GM12801 (cell line): ENCODE measurements at regions not wholly inside any gene's neighbourhood (a gene's known extent, or its start where the extent isn't known, plus 50 kb on each side); places are given as distances from the start of the nearest gene placed in this dataset.

Source experiments
- TF ChIP-seq, protein P1 (sequence below): IDR thresholded peaks from one replicate; pipeline ENCODE4 v1.5.1; 2011; ENCODE audit warnings: control low read depth; ENCODE audit not compliant: insufficient read length; ENCODE audit errors: extremely low read depth

DNA sequence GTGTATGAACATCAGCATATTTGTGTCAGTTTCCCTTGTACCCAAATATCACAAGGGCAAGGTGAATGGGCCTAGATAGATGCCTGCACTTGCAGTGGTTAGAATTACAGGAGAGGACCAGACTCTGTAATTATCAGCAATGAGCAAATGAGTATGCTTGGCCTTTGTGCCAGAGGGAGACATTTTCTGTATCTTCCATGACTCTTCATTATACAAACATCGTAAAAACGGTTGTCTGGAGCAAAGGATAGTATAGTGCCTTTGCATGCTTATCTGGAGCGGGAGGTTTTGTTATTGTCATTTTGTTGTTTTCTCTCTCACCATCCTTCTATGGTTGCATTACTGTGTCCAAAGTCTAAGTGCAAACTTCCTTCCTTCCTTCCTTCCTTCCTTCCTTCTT, 1568.5 kb upstream of the NUDT12 start:
- TF ChIP-seq, protein P1, sequence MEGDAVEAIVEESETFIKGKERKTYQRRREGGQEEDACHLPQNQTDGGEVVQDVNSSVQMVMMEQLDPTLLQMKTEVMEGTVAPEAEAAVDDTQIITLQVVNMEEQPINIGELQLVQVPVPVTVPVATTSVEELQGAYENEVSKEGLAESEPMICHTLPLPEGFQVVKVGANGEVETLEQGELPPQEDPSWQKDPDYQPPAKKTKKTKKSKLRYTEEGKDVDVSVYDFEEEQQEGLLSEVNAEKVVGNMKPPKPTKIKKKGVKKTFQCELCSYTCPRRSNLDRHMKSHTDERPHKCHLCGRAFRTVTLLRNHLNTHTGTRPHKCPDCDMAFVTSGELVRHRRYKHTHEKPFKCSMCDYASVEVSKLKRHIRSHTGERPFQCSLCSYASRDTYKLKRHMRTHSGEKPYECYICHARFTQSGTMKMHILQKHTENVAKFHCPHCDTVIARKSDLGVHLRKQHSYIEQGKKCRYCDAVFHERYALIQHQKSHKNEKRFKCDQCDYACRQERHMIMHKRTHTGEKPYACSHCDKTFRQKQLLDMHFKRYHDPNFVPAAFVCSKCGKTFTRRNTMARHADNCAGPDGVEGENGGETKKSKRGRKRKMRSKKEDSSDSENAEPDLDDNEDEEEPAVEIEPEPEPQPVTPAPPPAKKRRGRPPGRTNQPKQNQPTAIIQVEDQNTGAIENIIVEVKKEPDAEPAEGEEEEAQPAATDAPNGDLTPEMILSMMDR, result no peak

DNA sequence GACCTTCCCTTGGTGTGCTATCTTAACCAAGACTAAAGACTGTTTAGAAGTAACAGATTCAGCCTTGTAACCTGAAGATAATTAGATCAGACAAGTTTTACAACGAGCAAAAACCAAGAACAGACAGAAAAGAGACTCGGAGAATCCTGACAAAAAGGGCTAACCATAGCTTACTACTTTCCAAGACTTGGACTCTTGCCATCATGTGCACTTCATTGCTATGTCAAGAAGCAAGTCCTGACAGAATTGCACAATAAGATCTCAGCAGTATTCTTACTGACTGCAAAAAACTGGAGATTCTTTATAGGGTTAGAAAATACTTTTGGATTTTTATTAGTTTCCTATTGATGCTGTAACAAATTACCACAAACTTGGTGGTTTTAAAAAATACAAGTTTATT, 1539.0 kb upstream of the NUDT12 start:
- TF ChIP-seq, protein P1, result no peak

GRCh38 chr5:105088961-105089360, 1526.4 kb upstream of the NUDT12 start:
- TF ChIP-seq, protein P1, result no peak

DNA sequence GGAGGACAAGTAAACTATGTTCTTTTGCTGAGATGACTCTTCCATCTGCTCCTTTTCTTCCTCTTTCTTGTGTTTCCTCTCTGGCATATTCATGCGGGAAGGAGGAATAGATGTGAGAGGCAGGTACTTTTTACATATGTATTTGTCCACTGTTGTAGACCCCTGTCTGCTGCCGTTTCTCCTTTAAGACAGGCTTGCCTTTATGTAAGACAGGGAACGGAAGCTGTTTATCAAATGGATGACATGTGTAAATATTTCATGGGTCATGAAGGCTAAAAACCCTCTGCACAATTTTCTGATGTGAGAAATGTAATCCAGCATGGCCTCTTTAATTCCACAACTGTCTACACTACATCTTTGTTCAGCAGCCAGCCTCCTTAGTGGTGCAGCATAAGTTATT, 1525.5 kb upstream of the NUDT12 start:
- TF ChIP-seq, protein P1, result no peak

- TF ChIP-seq, protein P1, result no peak
Observed at GRCh38 chr5:105057893-105058292, 1495.3 kb upstream of the NUDT12 start.

- TF ChIP-seq, protein P1, result no peak
Observed at GRCh38 chr5:105057001-105057436, 1494.4 kb upstream of the NUDT12 start.

GRCh38 chr5:105054406-105054805, 1491.8 kb upstream of the NUDT12 start:
- TF ChIP-seq, protein P1, result no peak

DNA sequence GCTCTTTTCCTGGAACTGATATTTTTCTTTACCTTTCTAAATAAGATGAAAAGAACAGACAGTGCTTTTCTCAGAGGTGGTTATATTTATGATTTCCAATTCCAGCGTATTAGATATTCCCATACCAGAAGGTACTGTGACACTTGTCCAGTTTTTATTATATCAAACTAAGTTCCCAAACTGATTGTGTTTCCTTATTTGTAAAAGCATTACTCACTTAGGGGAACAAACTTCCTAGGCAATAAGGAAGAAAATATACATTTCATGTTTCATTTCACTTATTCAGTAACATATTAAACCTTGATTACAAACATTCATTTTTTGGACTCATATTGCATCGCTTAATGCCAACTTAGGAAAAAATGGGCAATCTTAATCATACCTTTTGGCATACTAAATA, 1480.0 kb upstream of the NUDT12 start:
- TF ChIP-seq, protein P1, result no peak
